Brain microvascular endothelial cell (primary cell): ENCODE measurements at regions not wholly inside any gene's neighbourhood (a gene's known extent, or its start where the extent isn't known, plus 50 kb on each side); places are given as distances from the start of the nearest gene placed in this dataset.
"Not testable (repeated sequence)": the region's sequence is repeated elsewhere in the genome, so short reads cannot be mapped to it uniquely, and the experiment has no call there.

ENCODE experiments used
- DNase-seq: peaks from one replicate; pipeline ENCODE4 v3.0.0-alpha.2; 2020
- H3K27ac ChIP-seq: fragments of 250-450 bp; sonication (Bioruptor Pico); 2 replicates; pipeline ENCODE4 v1.5.1; 2020; ENCODE audit warnings: mild to moderate bottlenecking, moderate library complexity
- H3K27me3 ChIP-seq: fragments of 250-450 bp; sonication (Bioruptor Pico); replicated peaks from 2 replicates; pipeline ENCODE4 v1.5.1; 2020; ENCODE audit warnings: mild to moderate bottlenecking
- H3K36me3 ChIP-seq: fragments of 250-450 bp; sonication (Bioruptor Pico); replicated peaks from 2 replicates; pipeline ENCODE4 v1.5.1; 2020; ENCODE audit warnings: mild to moderate bottlenecking
- H3K4me3 ChIP-seq: 2 replicates; pipeline ENCODE4 v1.5.1; 2011; ENCODE audit warnings: low read depth, mild to moderate bottlenecking, control low read depth, low read length, moderate library complexity
- in situ Hi-C: cut with HindIII; loops from 2 replicates; pipeline ENCODE4 v1.10.0; 2017; ENCODE audit warnings: low sequenced_read_pairs, low pct_ligation_motif_present

- H3K36me3 ChIP-seq, DNase-seq, H3K27ac ChIP-seq, H3K27me3 ChIP-seq, in situ Hi-C loops, H3K4me3 ChIP-seq: not testable (repeated sequence)
These were observed 269.9 kb downstream of the OR4F29 start for GRCh38 chr1:181247-182216.

DNA sequence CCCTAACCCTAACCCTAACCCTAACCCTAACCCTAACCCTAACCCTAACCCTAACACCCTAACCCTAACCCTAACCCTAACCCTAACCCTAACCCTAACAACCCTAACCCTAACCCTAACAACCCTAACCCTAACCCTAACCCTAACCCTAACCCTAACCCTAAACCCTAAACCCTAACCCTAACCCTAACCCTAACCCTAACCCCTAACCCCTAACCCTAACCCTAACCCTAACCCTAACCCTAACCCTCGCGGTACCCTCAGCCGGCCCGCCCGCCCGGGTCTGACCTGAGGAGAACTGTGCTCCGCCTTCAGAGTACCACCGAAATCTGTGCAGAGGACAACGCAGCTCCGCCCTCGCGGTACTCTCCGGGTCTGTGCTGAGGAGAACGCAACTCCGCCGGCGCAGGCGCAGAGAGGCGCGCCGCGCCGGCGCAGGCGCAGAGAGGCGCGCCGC lies 270.7 kb downstream of the OR4F29 start:
- H3K27me3 ChIP-seq, H3K36me3 ChIP-seq, H3K4me3 ChIP-seq, in situ Hi-C loops, DNase-seq, H3K27ac ChIP-seq: not testable (repeated sequence)

DNA sequence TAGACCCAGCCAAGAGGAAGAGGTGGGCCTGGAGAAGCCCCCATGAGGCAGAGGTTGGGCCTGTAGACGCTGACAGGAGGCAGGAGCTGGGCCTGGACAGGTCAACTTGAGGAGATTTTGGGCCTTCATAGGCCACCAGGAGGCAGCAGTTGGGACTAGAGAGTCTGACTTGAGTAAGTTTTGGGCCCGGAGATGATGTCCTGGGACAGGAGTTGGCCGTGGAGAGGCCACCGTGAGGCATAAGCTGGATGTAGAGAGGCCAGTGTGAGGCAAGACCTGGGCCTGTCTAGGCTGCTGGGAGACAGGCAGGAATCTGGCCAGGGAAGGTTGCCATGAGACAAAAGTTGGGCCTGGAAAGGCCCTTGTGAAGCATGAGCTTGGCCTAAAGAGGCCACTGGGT lies 312.6 kb downstream of the OR4F29 start:
- in situ Hi-C loops, H3K27me3 ChIP-seq, H3K4me3 ChIP-seq, H3K36me3 ChIP-seq, H3K27ac ChIP-seq, DNase-seq: not testable (repeated sequence)

DNA sequence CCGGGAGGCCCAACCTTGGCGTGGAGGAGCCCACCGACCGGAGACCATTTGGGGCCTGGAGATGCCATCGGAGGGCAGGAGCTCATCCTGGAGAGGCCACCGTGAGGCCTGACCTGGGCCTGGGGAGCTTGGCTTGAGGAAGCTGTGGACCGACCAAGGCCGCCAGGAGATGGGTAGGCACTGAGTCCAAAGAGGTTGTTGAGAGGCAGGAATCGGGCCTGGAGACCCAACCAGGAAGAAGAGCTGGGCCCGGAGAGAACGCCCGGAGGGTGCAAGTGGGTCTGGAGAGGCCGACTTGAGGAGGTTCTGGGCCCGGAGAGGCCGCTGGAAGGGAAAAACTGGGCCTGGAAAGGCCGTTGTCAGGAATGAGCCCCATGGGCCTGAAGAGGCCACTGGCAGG lies 313.8 kb downstream of the OR4F29 start:
- H3K36me3 ChIP-seq, H3K27me3 ChIP-seq, in situ Hi-C loops, DNase-seq, H3K27ac ChIP-seq, H3K4me3 ChIP-seq: not testable (repeated sequence)

DNA sequence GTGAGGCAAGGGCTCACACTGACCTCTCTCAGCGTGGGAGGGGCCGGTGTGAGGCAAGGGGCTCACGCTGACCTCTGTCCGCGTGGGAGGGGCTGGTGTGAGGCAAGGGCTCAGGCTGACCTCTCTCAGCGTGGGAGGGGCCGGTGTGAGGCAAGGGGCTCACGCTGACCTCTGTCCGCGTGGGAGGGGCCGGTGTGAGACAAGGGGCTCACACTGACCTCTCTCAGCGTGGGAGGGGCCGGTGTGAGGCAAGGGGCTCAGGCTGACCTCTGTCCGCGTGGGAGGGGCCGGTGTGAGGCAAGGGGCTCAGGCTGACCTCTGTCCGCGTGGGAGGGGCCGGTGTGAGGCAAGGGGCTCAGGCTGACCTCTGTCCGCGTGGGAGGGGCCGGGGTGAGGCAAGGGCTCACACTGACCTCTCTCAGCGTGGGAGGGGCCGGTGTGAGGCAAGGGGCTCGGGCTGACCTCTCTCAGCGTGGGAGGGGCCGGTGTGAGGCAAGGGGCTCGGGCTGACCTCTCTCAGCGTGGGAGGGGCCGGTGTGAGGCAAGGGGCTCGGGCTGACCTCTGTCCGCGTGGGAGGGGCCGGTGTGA lies 315.0 kb downstream of the OR4F29 start:
- DNase-seq, H3K4me3 ChIP-seq, H3K27me3 ChIP-seq, in situ Hi-C loops, H3K36me3 ChIP-seq, H3K27ac ChIP-seq: not testable (repeated sequence)

GRCh38 chr1:134936-135335 lies 316.5 kb downstream of the OR4F29 start:
- DNase-seq, in situ Hi-C loops, H3K27me3 ChIP-seq: not testable (repeated sequence)

GRCh38 chr1:118440-118839 lies 333.0 kb downstream of the OR4F29 start:
- in situ Hi-C loops, DNase-seq, H3K27me3 ChIP-seq, H3K4me3 ChIP-seq, H3K27ac ChIP-seq, H3K36me3 ChIP-seq: not testable (repeated sequence)

More at GRCh38 chr1:134936-135335, 316.5 kb downstream of the OR4F29 start:
- not testable (repeated sequence) for H3K36me3 ChIP-seq, H3K4me3 ChIP-seq, H3K27ac ChIP-seq

- in situ Hi-C loops, H3K4me3 ChIP-seq, H3K27ac ChIP-seq, H3K27me3 ChIP-seq, DNase-seq, H3K36me3 ChIP-seq: not testable (repeated sequence)
These were observed 335.9 kb downstream of the OR4F29 start for GRCh38 chr1:115534-115933.

- H3K36me3 ChIP-seq, in situ Hi-C loops, H3K27ac ChIP-seq, DNase-seq, H3K27me3 ChIP-seq, H3K4me3 ChIP-seq: not testable (repeated sequence)
These were observed 346.7 kb downstream of the OR4F29 start for GRCh38 chr1:104776-105175.

- in situ Hi-C loops, DNase-seq, H3K27me3 ChIP-seq, H3K36me3 ChIP-seq, H3K27ac ChIP-seq, H3K4me3 ChIP-seq: not testable (repeated sequence)
These were observed 352.0 kb downstream of the OR4F29 start for GRCh38 chr1:99481-99880.

DNA sequence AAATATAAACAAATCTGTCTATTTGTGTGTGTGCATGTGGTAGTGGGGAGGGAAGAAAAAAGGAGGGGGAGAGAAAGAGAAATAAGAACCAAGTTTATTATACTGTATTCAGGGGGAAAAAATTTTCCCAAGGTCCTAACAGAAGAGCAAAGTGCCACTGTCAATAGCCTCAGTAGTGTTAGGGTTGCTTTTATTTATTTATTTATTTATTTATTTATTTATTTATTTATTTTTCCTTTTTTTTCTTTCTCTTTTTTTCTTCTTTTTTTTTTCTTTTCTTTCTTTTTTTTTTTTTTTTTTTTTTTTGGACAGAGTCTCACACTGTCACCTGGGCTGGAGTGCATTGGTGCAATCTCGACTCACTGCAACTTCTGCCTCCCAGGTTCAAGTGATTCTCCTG lies 352.7 kb downstream of the OR4F29 start:
- H3K27ac ChIP-seq, DNase-seq, H3K36me3 ChIP-seq, H3K4me3 ChIP-seq, in situ Hi-C loops, H3K27me3 ChIP-seq: not testable (repeated sequence)

GRCh38 chr1:91279-91678 lies 360.2 kb downstream of the OR4F29 start:
- H3K27me3 ChIP-seq, H3K4me3 ChIP-seq, DNase-seq, H3K36me3 ChIP-seq, H3K27ac ChIP-seq, in situ Hi-C loops: not testable (repeated sequence)

DNA sequence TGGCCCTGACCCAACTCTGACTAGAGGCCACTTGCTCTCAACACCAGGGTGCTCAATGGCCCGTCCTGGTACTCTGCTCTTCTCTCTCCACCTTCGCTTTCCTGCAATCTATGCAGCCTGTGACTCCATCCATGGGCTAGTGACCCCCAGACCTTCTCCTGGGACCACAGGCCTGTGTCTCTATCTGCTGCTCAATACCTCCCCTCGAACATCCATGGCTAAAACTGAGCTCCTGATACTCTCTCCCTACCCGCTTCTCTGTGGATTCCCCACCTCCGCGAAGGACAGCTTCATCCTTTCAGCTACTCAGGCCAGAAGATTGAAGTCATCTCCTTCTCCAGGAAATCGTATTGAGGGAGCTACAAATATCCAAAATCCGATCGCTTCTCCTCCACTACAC lies 363.4 kb downstream of the OR4F29 start:
- H3K36me3 ChIP-seq, H3K27me3 ChIP-seq, DNase-seq, in situ Hi-C loops, H3K27ac ChIP-seq, H3K4me3 ChIP-seq: not testable (repeated sequence)

DNA sequence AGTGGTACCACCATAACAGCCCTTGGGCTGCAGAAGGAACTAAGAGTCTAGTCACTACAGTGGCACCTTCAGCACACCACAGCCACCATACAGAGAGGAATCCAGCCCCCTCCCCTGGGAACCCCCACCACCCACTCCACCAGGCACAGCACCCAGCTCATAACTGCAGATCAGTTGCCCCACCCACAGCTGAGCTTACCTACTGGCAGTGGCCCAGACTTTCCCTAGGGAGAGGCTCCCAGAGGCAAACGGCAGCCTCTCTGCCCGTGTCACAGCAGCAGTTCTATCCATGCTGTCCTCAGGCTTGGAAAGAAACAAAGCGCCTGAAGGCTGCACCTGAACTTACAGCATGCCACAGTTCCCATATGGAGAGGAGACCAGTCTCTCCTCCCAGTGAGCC lies 372.3 kb downstream of the OR4F29 start:
- H3K4me3 ChIP-seq, H3K27me3 ChIP-seq, H3K27ac ChIP-seq, H3K36me3 ChIP-seq, DNase-seq, in situ Hi-C loops: not testable (repeated sequence)

GRCh38 chr1:65119-65518 lies 386.4 kb downstream of the OR4F29 start, which contains the start of gene OR4F5:
OR4F5 (plus strand) TSS chr1:65419.
- H3K36me3 ChIP-seq, DNase-seq, H3K27ac ChIP-seq, H3K4me3 ChIP-seq, H3K27me3 ChIP-seq, in situ Hi-C loops: not testable (repeated sequence)
